NCI-H82 (cell line): ENCODE measurements at regions not wholly inside any gene's neighbourhood (a gene's known extent, or its start where the extent isn't known, plus 50 kb on each side); places are given as distances from the start of the nearest gene placed in this dataset.
"Not testable (repeated sequence)": the region's sequence is repeated elsewhere in the genome, so short reads cannot be mapped to it uniquely, and the experiment has no call there.

Experiments
- DNase-seq: peaks from one replicate; lab custom pipeline; 2025; lab: John Stamatoyannopoulos, UW

GRCh38 chr10:108685863-108686531 lies 1237.3 kb downstream of the XPNPEP1 start:
- DNase-seq, result no peak

GRCh38 chr10:108684431-108684830 lies 1238.9 kb downstream of the XPNPEP1 start:
- DNase-seq, result peak; percentile 68

DNA sequence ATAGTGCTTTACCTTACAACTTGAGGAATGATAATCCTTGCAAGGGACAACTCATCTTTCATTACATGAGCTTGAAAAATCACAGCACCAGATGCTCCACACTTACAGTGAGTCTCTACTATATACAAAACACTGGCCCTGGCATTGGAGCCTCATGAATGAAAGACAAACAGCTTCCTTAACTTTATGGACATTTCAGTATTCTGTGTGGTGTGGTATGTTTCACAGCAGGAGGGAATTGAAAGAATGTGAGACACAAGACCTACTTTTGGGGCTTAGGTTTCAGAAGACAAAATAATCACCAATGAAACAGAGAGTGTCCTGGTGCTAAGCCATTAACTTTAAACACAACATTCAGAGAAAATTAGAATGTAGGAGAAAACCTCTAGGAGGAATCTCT lies 1249.6 kb downstream of the XPNPEP1 start:
- no peak for DNase-seq

DNA sequence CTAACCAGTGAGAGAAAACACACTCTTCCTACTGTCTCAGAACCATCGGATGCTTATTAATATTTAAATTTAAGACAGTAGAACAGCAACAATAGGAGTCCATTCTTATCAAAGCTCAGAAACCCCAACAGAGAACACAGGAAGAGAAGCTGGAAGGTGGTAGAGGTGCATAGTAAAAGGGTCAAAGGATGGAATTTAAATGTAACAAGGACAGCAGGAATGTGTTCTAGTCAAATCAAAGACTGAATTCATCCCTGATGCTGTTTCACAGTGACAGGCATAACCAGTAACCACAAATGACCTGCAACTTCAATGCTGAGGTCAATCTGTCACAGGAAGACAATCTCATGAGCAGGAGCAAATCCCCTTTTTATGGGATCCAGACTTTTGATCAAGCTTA lies 1259.7 kb downstream of the XPNPEP1 start:
- DNase-seq, result peak; percentile 82

GRCh38 chr10:108662975-108663374 lies 1260.3 kb downstream of the XPNPEP1 start:
- DNase-seq, result peak; percentile 68

DNA sequence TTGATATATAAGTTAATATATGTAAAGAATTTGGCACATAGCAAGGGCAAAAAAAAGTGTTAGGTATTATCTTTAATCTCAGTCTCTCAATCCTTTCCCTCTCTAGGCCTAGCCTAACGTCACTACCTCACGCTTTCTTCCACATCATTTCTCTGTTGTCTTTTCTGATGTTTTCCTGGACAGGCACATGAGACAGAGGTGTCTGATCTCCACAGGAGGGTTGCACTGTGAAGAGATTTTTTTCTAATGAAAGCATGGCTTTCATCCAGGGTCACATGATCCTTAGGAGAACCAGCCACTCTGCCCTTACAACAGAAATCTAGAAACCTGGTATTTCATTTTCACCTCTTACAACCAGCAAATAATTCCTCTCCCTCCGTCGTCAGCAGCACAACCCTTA lies 1268.3 kb downstream of the XPNPEP1 start:
- no peak for DNase-seq

DNA sequence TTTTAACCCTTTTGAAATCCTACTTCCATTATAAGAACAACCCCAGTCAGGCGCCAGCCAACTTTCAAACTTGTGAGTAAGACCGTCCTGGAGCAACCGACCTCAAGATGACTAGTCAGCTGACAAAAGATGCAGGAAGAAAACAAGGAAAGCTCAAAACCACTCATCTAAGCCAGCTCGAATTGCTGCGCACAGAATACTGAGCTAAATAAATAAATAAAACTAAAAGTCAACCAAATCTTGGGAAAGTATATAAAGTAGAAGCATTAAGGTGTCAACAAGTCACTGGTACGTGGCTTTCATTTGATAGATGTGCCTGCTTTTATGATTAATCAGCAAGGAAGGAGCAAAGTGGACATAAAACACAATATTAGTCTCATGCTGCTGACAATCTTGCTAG lies 1269.8 kb downstream of the XPNPEP1 start:
- DNase-seq, result no peak

DNA sequence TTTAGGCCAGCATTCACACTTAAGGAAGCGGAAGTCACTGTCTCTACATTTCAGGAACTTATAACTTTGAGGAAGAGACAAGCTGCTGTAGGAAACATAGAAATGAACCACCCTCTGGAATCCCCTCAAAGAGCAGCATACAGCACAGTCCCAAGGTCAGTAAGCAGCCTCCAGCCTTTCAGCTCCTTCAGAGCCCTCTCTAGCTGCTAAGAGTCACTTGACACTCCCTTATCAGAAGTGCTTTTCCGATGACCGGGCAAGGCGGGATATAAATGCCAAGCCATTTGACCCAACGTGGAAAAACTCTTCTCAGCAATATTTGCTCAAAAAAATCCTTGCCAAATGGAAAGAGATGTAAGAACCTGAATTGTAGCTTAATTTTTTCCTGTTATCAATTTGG lies 1284.3 kb downstream of the XPNPEP1 start:
- DNase-seq, result no peak

DNA sequence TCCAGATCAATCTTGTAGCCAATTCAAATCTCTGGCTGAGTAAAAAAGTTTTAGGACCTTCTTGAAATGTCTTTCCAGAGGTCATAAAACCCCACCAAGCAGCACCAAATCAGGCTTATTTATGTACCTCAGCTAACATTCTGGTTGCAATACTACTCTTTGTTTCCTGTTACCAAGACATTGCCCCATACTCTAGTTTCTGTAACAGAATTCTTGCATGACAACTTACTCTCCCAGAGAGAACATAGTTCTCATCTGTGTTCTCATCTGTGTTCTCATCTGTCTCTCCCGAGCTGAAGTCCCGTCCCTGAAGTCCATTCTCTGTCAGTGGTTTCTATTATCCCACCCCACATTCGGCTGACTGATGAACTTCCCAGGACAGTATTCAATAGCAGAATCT lies 1285.1 kb downstream of the XPNPEP1 start:
- no peak for DNase-seq

DNA sequence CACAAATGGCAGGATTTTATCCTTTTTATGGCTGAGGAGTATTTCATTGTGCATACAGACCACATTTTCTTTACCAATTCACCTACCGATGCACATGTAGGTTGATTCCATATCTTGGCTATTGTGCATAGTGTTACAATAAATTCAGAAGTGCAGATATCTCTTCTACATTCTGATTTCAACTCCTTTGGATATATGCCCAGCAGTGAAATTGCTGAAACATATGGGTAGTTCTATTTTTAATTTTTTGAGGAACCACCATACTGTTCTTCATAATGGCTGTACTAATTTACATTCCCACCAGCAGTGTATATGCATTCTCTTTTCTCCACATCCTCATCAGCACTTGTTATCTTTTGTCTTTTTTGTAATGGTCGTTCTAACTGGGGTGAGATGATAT lies 1290.3 kb downstream of the XPNPEP1 start:
- DNase-seq, result no peak

DNA sequence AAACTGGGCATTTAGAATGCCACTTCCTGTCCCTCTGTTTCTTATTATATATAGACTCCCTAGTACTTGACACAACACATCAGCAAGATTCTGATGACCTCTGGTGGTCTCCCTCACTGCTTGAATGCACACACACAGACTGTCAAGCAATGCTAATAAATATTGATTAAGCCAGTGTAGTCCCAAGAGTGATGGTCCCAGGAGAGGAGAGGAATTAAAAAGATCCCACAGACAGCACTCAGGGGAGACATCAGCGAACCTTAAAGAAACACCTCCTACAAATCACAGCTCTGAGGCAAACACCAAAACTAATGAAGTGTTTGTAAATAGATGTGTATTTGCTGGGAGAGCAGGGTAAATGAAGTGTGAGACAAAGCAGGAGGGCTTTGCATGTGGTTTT lies 1291.2 kb downstream of the XPNPEP1 start:
- peak; percentile 72 for DNase-seq

GRCh38 chr10:108631332-108631731 lies 1292.0 kb downstream of the XPNPEP1 start:
- DNase-seq, result no peak

DNA sequence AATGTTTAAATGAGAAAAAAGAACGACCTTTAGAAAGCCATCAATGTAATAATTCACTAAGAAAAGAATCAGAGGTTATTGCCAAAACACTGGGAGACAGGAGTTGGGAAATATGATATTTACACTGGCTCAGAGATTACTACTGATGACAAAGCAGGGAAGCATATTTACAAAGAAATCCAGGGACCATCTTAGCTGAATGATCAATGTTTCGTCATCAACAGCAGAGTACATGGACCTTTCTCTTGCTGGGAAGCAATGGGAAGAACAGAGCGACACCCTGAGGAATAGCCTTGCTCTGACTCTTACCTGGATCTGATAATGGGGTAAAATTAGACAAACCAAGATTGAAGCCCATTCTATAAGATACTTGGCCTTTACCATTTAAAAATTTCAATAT lies 1293.5 kb downstream of the XPNPEP1 start:
- DNase-seq, result no peak

GRCh38 chr10:108624052-108624451 lies 1299.3 kb downstream of the XPNPEP1 start:
- DNase-seq, result no peak

DNA sequence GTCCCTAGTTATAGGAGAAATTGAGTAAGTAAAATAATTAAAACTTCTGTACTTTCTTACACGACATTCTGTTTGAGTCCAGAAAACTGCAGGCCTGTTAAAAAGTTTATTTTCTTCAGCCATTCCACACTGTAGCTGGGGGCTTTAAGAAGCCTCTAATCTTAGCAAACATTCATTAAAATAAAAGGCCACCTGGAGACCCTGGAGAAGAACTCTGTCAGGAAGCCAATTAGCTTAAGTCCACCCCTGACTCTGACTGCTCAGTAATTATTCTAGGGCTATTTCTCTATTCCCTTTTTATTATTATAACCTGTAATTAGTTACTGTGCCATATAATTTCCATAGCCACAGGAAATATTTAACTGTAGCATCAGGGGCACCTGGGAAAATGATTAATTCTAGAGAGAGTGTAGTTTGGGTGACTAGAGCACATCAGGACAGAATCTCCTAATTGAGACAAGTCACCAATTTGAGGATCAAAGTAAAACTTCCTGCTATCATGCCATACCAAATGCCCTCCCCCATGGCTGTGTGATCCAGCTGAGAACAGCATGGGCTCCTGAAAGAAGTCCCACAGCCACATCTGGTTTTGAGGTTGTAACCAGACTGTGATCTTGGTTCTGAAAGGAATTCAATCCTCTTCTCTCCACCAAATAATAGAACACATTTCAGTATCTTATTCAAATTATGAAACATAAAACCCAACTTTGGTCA lies 1302.3 kb downstream of the XPNPEP1 start:
- DNase-seq, result peak; percentile 76

DNA sequence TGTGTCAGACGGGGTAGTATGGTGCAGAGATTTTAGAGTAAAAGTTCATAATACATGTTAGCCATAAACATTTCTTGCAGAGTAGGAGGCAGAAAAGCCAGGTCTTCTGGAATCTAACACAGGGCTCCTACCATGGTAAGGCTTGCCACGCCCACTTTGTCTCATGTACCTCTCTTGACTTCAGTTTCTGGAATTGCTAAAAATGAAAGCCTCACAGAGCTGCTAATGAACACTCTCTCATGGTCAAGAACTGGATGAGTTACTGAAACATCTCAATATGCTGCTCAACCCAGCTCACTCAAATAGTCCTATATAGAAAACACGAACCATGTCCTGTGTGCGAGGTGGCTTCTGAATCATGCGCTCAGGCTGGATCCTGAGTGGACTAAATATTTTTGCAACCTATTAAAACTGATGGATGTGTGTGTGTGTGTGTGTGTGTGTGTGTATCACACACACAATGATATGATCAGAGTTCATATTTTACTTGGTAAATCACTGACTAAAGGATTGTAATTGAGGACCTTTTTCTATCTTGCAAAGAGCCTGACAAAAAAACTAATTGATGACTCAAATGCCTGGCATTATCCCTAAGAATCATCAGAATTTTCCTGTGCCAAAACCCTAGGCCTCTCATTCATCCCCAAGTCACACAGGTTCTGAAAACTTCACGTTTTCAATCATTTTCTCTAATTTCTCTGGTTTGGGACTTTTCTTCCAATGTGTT lies 1306.6 kb downstream of the XPNPEP1 start:
- no peak for DNase-seq

- peak; percentile 88 for DNase-seq
Observed at GRCh38 chr10:108615576-108616320, 1307.6 kb downstream of the XPNPEP1 start.

DNA sequence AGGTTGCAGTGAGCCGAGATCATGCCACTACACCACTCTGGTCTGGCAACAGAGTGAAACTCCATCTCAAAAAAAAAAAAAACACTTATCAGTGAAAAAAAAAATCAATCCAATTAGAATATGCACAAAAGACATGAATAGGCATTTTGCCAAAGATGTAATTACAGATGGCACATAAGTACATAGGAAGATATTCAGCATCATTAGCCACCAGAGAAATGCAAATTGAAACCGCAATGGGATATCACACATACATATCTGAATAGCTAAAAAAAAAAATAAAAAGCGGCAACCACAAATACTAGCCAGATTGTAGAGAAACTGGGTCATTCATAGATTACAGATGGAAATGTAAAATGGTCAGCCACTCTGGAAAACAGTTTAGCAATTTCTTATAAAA lies 1310.8 kb downstream of the XPNPEP1 start:
- DNase-seq, result peak; percentile 25

DNA sequence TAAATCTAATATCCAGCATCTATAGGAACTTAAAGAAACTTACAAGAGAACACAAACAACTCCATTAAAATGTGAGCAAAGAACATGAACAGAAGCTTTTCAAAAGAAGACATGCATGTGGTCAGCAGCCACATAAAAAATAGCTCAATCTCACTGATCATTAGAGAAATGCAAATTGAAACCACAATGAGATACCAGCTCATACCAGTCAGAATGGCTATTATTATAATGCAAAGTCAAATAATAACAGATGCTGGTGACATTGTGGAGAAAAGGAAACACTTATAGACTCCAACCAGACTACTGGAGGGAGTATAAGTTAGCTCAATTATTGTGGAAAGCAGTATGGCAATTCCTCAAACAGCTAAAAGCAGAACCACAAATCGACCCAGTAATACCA lies 1314.5 kb downstream of the XPNPEP1 start:
- DNase-seq, result no peak

DNA sequence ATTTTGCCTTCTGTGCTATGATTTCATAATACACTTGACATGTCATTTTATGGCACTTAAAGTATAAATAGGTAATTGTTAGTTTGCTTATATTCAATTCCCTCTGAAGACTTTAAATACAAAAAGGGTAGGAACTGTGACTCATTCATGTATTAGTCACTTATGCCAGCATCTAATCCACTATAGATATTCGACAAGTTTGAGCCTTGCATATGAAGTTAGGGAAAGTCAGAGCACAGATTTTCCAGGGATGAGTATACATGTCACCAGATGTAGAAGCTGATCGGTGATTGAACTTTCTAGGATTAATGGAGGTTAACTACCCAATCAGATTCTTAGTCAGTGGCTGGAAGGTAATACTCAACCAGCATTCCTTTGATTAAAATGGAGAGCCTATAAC lies 1321.5 kb downstream of the XPNPEP1 start:
- DNase-seq, result no peak

DNA sequence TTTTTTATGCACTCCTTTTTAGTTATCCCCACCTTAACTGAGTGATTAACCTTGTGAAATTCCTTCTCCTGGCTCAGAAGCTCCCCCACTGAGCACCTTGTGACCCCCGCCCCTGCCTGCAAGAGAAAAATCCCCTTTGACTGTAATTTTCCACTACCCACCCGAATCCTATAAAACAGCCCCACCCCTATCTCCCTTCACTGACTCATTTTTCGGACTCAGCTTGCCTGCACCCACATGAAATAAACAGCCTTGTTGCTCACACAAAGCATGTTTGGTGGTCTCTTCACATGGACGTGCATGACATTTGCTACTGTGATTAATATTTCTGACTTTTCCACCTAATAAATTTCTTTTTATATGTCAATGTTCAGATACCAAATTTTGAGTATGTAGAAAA lies 1322.8 kb downstream of the XPNPEP1 start:
- not testable (repeated sequence) for DNase-seq

DNA sequence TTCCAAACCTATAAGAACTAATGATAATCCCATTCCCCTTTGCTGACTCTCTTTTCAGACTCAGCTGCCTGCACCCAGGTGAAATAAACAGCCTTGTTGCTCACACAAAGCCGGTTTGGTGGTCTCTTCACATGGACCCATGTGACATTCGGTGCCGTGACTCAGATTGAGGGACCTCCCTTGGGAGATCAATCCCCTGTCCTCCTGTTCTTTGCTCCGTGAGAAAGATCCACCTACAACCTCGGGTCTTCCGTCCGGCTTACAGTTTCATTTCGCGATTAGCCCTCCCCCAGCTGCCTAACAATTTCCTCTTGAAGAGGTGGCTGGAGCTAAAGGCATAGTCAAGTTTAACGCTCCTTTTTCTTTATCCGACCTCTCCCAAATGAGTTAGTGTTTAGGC lies 1324.0 kb downstream of the XPNPEP1 start:
- DNase-seq, result peak; percentile 51
